GM23338 (cell line): ENCODE measurements at regions not wholly inside any gene's neighbourhood (a gene's known extent, or its start where the extent isn't known, plus 50 kb on each side); places are given as distances from the start of the nearest gene placed in this dataset.

Source experiments
- ATAC-seq: fragments of 200-7000 bp; cut with Tn5 transposase; 3 replicates; pipeline ENCODE4 v1.9.1; 2020
- DNase-seq: peaks from one replicate; pipeline ENCODE4 v3.0.0-alpha.2; 2015; ENCODE audit warnings: low spot score
- H2AFZ ChIP-seq: fragments of 200-600 bp; sonication (generic); 2 replicates; pipeline ENCODE4 v1.8.0; 2016; ENCODE audit warnings: antibody characterized with exemption, mild to moderate bottlenecking, moderate library complexity
- H3F3A ChIP-seq: fragments of 200-600 bp; sonication (generic); replicated peaks from 2 replicates; pipeline ENCODE4 v1.8.0; 2017; ENCODE audit warnings: antibody characterized with exemption, mixed run types, low read depth
- H3K27ac ChIP-seq: fragments of 200-600 bp; sonication (generic); 2 replicates; pipeline ENCODE4 v1.6.1; 2016; ENCODE audit warnings: low read depth
- H3K27me3 ChIP-seq: fragments of 200-600 bp; sonication (generic); 2 replicates; pipeline ENCODE4 v1.8.0; 2016; ENCODE audit warnings: mild to moderate bottlenecking, mixed run types, moderate library complexity; ENCODE audit not compliant: insufficient read depth
- H3K36me3 ChIP-seq: fragments of 200-600 bp; sonication (generic); 2 replicates; pipeline ENCODE4 v1.8.0; 2016; ENCODE audit warnings: mild to moderate bottlenecking; ENCODE audit not compliant: insufficient read depth
- H3K4me1 ChIP-seq: fragments of 200-600 bp; sonication (generic); 2 replicates; pipeline ENCODE4 v1.8.0; 2016; ENCODE audit warnings: mild to moderate bottlenecking, moderate library complexity; ENCODE audit not compliant: insufficient read depth
- H3K4me2 ChIP-seq: fragments of 200-600 bp; sonication (generic); 2 replicates; pipeline ENCODE4 v1.7.1; 2017; ENCODE audit warnings: mixed run types
- H3K4me3 ChIP-seq: fragments of 200-600 bp; sonication (generic); 2 replicates; pipeline ENCODE4 v1.6.1; 2016; ENCODE audit warnings: mixed run types
- H3K79me2 ChIP-seq: fragments of 200-600 bp; sonication (generic); replicated peaks from 2 replicates; pipeline ENCODE4 v1.8.0; 2017; ENCODE audit warnings: mild to moderate bottlenecking; ENCODE audit not compliant: insufficient read depth
- H3K9me2 ChIP-seq: fragments of 200-600 bp; sonication (generic); 2 replicates; pipeline ENCODE4 v1.8.0; 2017; ENCODE audit not compliant: insufficient read depth
- H4K20me1 ChIP-seq: fragments of 200-600 bp; sonication (generic); replicated peaks from 2 replicates; pipeline ENCODE4 v1.8.0; 2017; ENCODE audit warnings: mild to moderate bottlenecking; ENCODE audit not compliant: insufficient read depth
- H3K27ac Mint-ChIP-seq: 2 replicates; pipeline ENCODE4 v1.8.0; 2020; ENCODE audit warnings: inconsistent platforms, mild to moderate bottlenecking, moderate library complexity, mixed read lengths
- H3K27me3 Mint-ChIP-seq: 3 replicates; pipeline ENCODE4 v1.8.0; 2022; ENCODE audit warnings: low read depth, mild to moderate bottlenecking, moderate library complexity, mixed read lengths, inconsistent platforms; ENCODE audit not compliant: insufficient read depth, poor library complexity
- H3K36me3 Mint-ChIP-seq: 3 replicates; pipeline ENCODE4 v1.8.0; 2021; ENCODE audit warnings: low read depth, mild to moderate bottlenecking, inconsistent platforms, moderate library complexity, mixed read lengths
- H3K4me1 Mint-ChIP-seq: 3 replicates; pipeline ENCODE4 v1.8.0; 2020; ENCODE audit warnings: mild to moderate bottlenecking, inconsistent platforms, mixed read lengths
- H3K4me3 Mint-ChIP-seq: 3 replicates; pipeline ENCODE4 v1.8.0; 2021; ENCODE audit warnings: moderate library complexity, mild to moderate bottlenecking, inconsistent platforms, mixed read lengths
- H3K9me3 Mint-ChIP-seq: 3 replicates; pipeline ENCODE4 v1.8.0; 2020; ENCODE audit warnings: moderate library complexity, mild to moderate bottlenecking, inconsistent platforms, mixed read lengths
- CREB1 ChIP-seq: fragments of 250-450 bp; sonication (Bioruptor Pico); IDR thresholded peaks from 2 replicates; pipeline ENCODE4 v1.5.0; 2020; ENCODE audit warnings: low read depth, mild to moderate bottlenecking, moderate library complexity
- CTCF ChIP-seq, 2 experiments: fragments of 200-600 bp in 1 of 2; sonication (generic) in 1 of 2; conservative IDR thresholded peaks; 2 replicates each; pipeline versions ENCODE4 v1.5.1 to v1.6.1; 2016 to 2017; ENCODE audit warnings: antibody characterized with exemption in 2 of 2, low read depth in 2 of 2, mild to moderate bottlenecking in 2 of 2, moderate library complexity in 1 of 2
- ETS1 ChIP-seq: IDR thresholded peaks from 2 replicates; pipeline ENCODE4 v1.6.1; 2016; ENCODE audit warnings: antibody characterized with exemption
- EZH2 ChIP-seq: fragments of 200-600 bp; sonication (generic); IDR thresholded peaks from one replicate; pipeline ENCODE4 v1.8.0; 2017; ENCODE audit warnings: antibody characterized with exemption, mild to moderate bottlenecking, low read depth; ENCODE audit not compliant: unreplicated experiment
- EZH2phosphoT487 ChIP-seq: fragments of 200-600 bp; sonication (generic); IDR thresholded peaks from one replicate; pipeline ENCODE4 v1.8.1; 2018; ENCODE audit warnings: antibody characterized with exemption; ENCODE audit not compliant: unreplicated experiment
- JUNB ChIP-seq: IDR thresholded peaks from one replicate; pipeline ENCODE4 v1.6.1; 2016; ENCODE audit warnings: antibody characterized with exemption; ENCODE audit not compliant: unreplicated experiment
- NANOG ChIP-seq: IDR thresholded peaks from 2 replicates; pipeline ENCODE4 v1.6.1; 2016; ENCODE audit warnings: antibody characterized with exemption, borderline replicate concordance
- POLR2AphosphoS5 ChIP-seq: IDR thresholded peaks from 2 replicates; pipeline ENCODE4 v1.6.1; 2016; ENCODE audit warnings: antibody characterized with exemption, low read depth
- REST ChIP-seq: IDR thresholded peaks from one replicate; pipeline ENCODE4 v1.6.1; 2018; ENCODE audit warnings: antibody characterized with exemption; ENCODE audit not compliant: unreplicated experiment
- STAT1 ChIP-seq: IDR thresholded peaks from one replicate; pipeline ENCODE4 v1.6.1; 2016; ENCODE audit warnings: antibody characterized with exemption; ENCODE audit not compliant: unreplicated experiment
- ZNF114 ChIP-seq: fragments of 250-450 bp; sonication (Bioruptor Pico); IDR thresholded peaks from 2 replicates; pipeline ENCODE4 v1.5.0; 2020; ENCODE audit warnings: mild to moderate bottlenecking, moderate library complexity
- ZNF331 ChIP-seq: fragments of 250-450 bp; sonication (Bioruptor Pico); IDR thresholded peaks from 2 replicates; pipeline ENCODE4 v1.5.0; 2020; ENCODE audit warnings: low read depth, mild to moderate bottlenecking, moderate library complexity
- ZNF462 ChIP-seq: fragments of 250-450 bp; sonication (Bioruptor Pico); IDR thresholded peaks from 2 replicates; pipeline ENCODE4 v1.5.0; 2020; ENCODE audit warnings: mild to moderate bottlenecking, moderate library complexity

- H3K4me3 ChIP-seq: no peak overlapping the region
- H4K20me1 ChIP-seq: no peaks in the 10 kb centered on the region
- no peaks in the 10 kb centered on the region for H3K36me3 ChIP-seq
- H3K4me1 ChIP-seq: peaks cover 6% of the 10 kb centered on the region
- ATAC-seq: no peak
- H3K79me2 ChIP-seq: no peaks in the 10 kb centered on the region
- no peak overlapping the region for H3K27ac ChIP-seq
- no peak for TF ChIP-seq JUNB
- TF ChIP-seq ZNF331 (CRISPR knock-in tag): no peak
- TF ChIP-seq EZH2: no peak
- TF ChIP-seq EZH2phosphoT487: no peak
- TF ChIP-seq ZNF462 (CRISPR knock-in tag): no peak
- TF ChIP-seq CREB1 (CRISPR knock-in tag): no peak
- no peak for TF ChIP-seq ZNF114 (CRISPR knock-in tag)
- no peak for TF ChIP-seq POLR2AphosphoS5
- no peak for TF ChIP-seq REST
- no peak for TF ChIP-seq CTCF (conservative IDR thresholded peaks at IDR 0.05; ENCODE audit: low read depth in 2 of 2)
- no peak for TF ChIP-seq STAT1
- TF ChIP-seq ETS1: no peak
- no peak for TF ChIP-seq NANOG
- Mint-ChIP-seq H3K27me3 (no peaks in the 10 kb centered on the region), H3K4me3 (no peak overlapping the region), H3K36me3 (no peaks in the 10 kb centered on the region), H3K27ac (no peak overlapping the region), H3K9me3 (no peaks in the 10 kb centered on the region), H3K4me1 (peaks cover 13% of the 10 kb centered on the region)
- H2AFZ ChIP-seq: no peak overlapping the region
- no peak for DNase-seq
- no peaks in the 10 kb centered on the region for H3K27me3 ChIP-seq
- H3K9me2 ChIP-seq: no peaks in the 10 kb centered on the region
- H3F3A ChIP-seq: no peaks in the 10 kb centered on the region
- no peak overlapping the region for H3K4me2 ChIP-seq
Observed at GRCh38 chr13:73174521-73175010, 115.8 kb downstream of the KLF5 start.
